KBM-7 (cell line): ENCODE measurements at regions not wholly inside any gene's neighbourhood (a gene's known extent, or its start where the extent isn't known, plus 50 kb on each side); places are given as distances from the start of the nearest gene placed in this dataset.
"Not testable (repeated sequence)": the region's sequence is repeated elsewhere in the genome, so short reads cannot be mapped to it uniquely, and the experiment has no call there.

Source experiments
- DNase-seq: peaks from one replicate; pipeline ENCODE4 v3.0.0-alpha.2; 2015
- in situ Hi-C: fragments of 300-500 bp; cut with MboI; formaldehyde crosslinking; loops from 2 replicates; pipeline ENCODE4 v1.14.3; 2020; ENCODE audit warnings: low sequenced_read_pairs, low pct_unique_long_range_greater_than_20kb, mixed read lengths

GRCh38 chr10:131833013-131833412, 67.8 kb upstream of the PPP2R2D start:
- DNase-seq: no peak
- in situ Hi-C loops: no loop called here

GRCh38 chr10:131833446-131834080, 67.2 kb upstream of the PPP2R2D start:
- DNase-seq: no peak
- in situ Hi-C loops: no loop called here

- no peak for DNase-seq
- in situ Hi-C loops: no loop called here
Observed at GRCh38 chr10:131834152-131834810, 66.5 kb upstream of the PPP2R2D start.

GRCh38 chr10:131838966-131839742, 61.7 kb upstream of the PPP2R2D start:
- in situ Hi-C loops: no loop called here
- DNase-seq: no peak

- peak; percentile 8 for DNase-seq
- in situ Hi-C loops: not testable (repeated sequence)
Observed at GRCh38 chr10:131839880-131840787, 60.7 kb upstream of the PPP2R2D start.

- in situ Hi-C loops: no loop called here
Observed at GRCh38 chr10:131840788-131841118, 60.1 kb upstream of the PPP2R2D start.

GRCh38 chr10:131841131-131841660, 59.6 kb upstream of the PPP2R2D start:
- DNase-seq: no peak
- in situ Hi-C loops: no loop called here

More at GRCh38 chr10:131840788-131841118, 60.1 kb upstream of the PPP2R2D start:
- DNase-seq: no peak

- in situ Hi-C loops: no loop called here
- DNase-seq: no peak
Observed at GRCh38 chr10:131841661-131842139, 59.1 kb upstream of the PPP2R2D start.

GRCh38 chr10:131842351-131843088, 58.3 kb upstream of the PPP2R2D start:
- in situ Hi-C loops: no loop called here
- DNase-seq: no peak

- DNase-seq: no peak
- in situ Hi-C loops: no loop called here
Observed at GRCh38 chr10:131843089-131843595, 57.7 kb upstream of the PPP2R2D start.

- DNase-seq: no peak
- in situ Hi-C loops: no loop called here
Observed at GRCh38 chr10:131843881-131844284, 56.9 kb upstream of the PPP2R2D start.

GRCh38 chr10:131844529-131845084, 56.2 kb upstream of the PPP2R2D start:
- DNase-seq: no peak
- in situ Hi-C loops: no loop called here

GRCh38 chr10:131845505-131846239, 55.1 kb upstream of the PPP2R2D start:
- in situ Hi-C loops: no loop called here
- no peak for DNase-seq

GRCh38 chr10:131846240-131847101, 54.3 kb upstream of the PPP2R2D start:
- in situ Hi-C loops: no loop called here
- DNase-seq: no peak

- no peak for DNase-seq
- in situ Hi-C loops: no loop called here
Observed at GRCh38 chr10:131847241-131847783, 53.5 kb upstream of the PPP2R2D start.

GRCh38 chr10:131848296-131848695, 52.5 kb upstream of the PPP2R2D start:
- in situ Hi-C loops: no loop called here
- no peak for DNase-seq
